Stimulated activated CD4-positive, alpha-beta T cell treated with anti-CD3 and anti-CD28 coated beads, TNF-alpha, amount 100 ng/mL, for 1 hour (primary cell): ENCODE measurements at regions not wholly inside any gene's neighbourhood (a gene's known extent, or its start where the extent isn't known, plus 50 kb on each side); places are given as distances from the start of the nearest gene placed in this dataset.
"Not testable (repeated sequence)": the region's sequence is repeated elsewhere in the genome, so short reads cannot be mapped to it uniquely, and the experiment has no call there.

Experiments used
- DNase-seq, 3 donors: peaks; one replicate each; pipeline ENCODE4 v3.0.0-alpha.2; 2020; ENCODE audit warnings: low read depth in 3 of 3, low spot score in 1 of 3

GRCh38 chr6:120514544-120514943 is 819.7 kb downstream of the TBC1D32 start:
- DNase-seq, result no peak

GRCh38 chr6:120511712-120512111 is 822.6 kb downstream of the TBC1D32 start:
- DNase-seq, result no peak

GRCh38 chr6:120498711-120499110 is 835.6 kb downstream of the TBC1D32 start:
- DNase-seq, result no peak

GRCh38 chr6:120496661-120497060 is 837.6 kb downstream of the TBC1D32 start:
- no peak for DNase-seq

GRCh38 chr6:120493505-120493904 is 840.8 kb downstream of the TBC1D32 start:
- no peak for DNase-seq

- no peak for DNase-seq
These were observed 844.3 kb downstream of the TBC1D32 start for GRCh38 chr6:120489941-120490340.

- DNase-seq, result no peak
These were observed 850.1 kb downstream of the TBC1D32 start for GRCh38 chr6:120484146-120484545.

GRCh38 chr6:120478650-120479049 is 855.6 kb downstream of the TBC1D32 start:
- DNase-seq, result no peak

- no peak for DNase-seq
These were observed 860.5 kb downstream of the TBC1D32 start for GRCh38 chr6:120473804-120474203.

GRCh38 chr6:120468486-120468885 is 865.8 kb downstream of the TBC1D32 start:
- DNase-seq, result no peak

GRCh38 chr6:120451508-120451907 is 882.8 kb downstream of the TBC1D32 start:
- no peak for DNase-seq

- DNase-seq, result no peak
These were observed 886.7 kb downstream of the TBC1D32 start for GRCh38 chr6:120447605-120448004.

GRCh38 chr6:120432840-120433239 is 901.4 kb downstream of the TBC1D32 start:
- DNase-seq, result not testable (repeated sequence)

GRCh38 chr6:120431841-120432240 is 902.4 kb downstream of the TBC1D32 start:
- no peak for DNase-seq

GRCh38 chr6:120411394-120411793 is 922.9 kb downstream of the TBC1D32 start:
- DNase-seq, result no peak

GRCh38 chr6:120410586-120410985 is 923.7 kb downstream of the TBC1D32 start:
- DNase-seq, result no peak

- DNase-seq, result no peak
These were observed 926.6 kb downstream of the TBC1D32 start for GRCh38 chr6:120407696-120408095.

GRCh38 chr6:120405947-120406346 is 928.3 kb downstream of the TBC1D32 start:
- DNase-seq, result no peak

GRCh38 chr6:120395784-120396183 is 938.5 kb downstream of the TBC1D32 start:
- DNase-seq, result no peak

GRCh38 chr6:120395330-120395729 is 939.0 kb downstream of the TBC1D32 start:
- no peak for DNase-seq

GRCh38 chr6:120392941-120393340 is 941.3 kb downstream of the TBC1D32 start:
- no peak for DNase-seq

- no peak for DNase-seq
These were observed 949.6 kb downstream of the TBC1D32 start for GRCh38 chr6:120384671-120385070.

- DNase-seq, result no peak
These were observed 950.6 kb downstream of the TBC1D32 start for GRCh38 chr6:120383681-120384080.
